OCI-LY7 (cell line): ENCODE measurements at regions not wholly inside any gene's neighbourhood (a gene's known extent, or its start where the extent isn't known, plus 50 kb on each side); places are given as distances from the start of the nearest gene placed in this dataset.

Experiments
- CTCF ChIP-seq: fragments of 200-600 bp; sonication (generic); conservative IDR thresholded peaks from 2 replicates; pipeline ENCODE4 v1.5.1; 2014; ENCODE audit warnings: mild to moderate bottlenecking, antibody characterized with exemption, low read length, moderate library complexity, mixed read lengths
- EZH2phosphoT487 ChIP-seq: fragments of 200-600 bp; sonication (generic); IDR thresholded peaks from 2 replicates; pipeline ENCODE4 v1.6.1; 2018; ENCODE audit warnings: low read depth, borderline replicate concordance, mild to moderate bottlenecking, mixed run types, antibody characterized with exemption, low read length, moderate library complexity, mixed read lengths

GRCh38 chr14:55904086-55904485, 214.1 kb upstream of the PELI2 start:
- TF ChIP-seq CTCF (no peak), EZH2phosphoT487 (no peak)
